ENCODE measurements at regions not wholly inside any gene's neighbourhood (a gene's known extent, or its start where the extent isn't known, plus 50 kb on each side); places are given as distances from the start of the nearest gene placed in this dataset.

DNA sequence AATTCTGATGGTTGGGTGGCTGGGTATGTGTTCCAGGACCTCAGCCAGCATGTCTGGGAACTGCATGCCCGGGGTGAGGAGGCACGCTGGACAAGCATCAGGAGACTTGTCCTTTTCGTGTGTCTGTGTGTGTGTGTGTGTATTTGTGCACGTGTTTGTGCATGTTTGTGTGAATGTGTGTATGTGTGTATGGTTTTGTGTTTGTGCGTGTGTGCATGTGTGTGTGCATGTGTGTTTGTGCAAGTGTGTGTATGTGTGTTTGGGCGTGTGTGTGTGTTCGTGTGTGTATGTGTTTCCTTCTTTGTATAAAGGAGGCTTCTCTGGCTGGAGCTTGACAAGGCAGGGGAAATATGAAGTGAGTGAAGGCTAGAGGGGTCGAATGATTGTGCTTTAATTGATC, 491.5 kb downstream of the IRX1 start:
- no peaks in the 10 kb centered on the region for H3K27me3 ChIP-seq (ENCODE audit: control insufficient read depth, insufficient read depth, low read length)
- H3K9me3 ChIP-seq (ENCODE audit: control insufficient read depth in 2 of 3, insufficient read depth in 1 of 3, low read length in 3 of 3): no peaks in the 10 kb centered on the region
- H3K27ac ChIP-seq (ENCODE audit: low read depth in 2 of 2, low read length in 2 of 2): no peak overlapping the region
- H3K36me3 ChIP-seq (ENCODE audit: control insufficient read depth in 2 of 3, insufficient read depth in 3 of 3, low read length in 3 of 3): no peaks in the 10 kb centered on the region
- H3K4me3 ChIP-seq (ENCODE audit: low read length in 3 of 3): no peak overlapping the region
- intact Hi-C loops (cut with DNase I): no loop called here
- TF ChIP-seq, protein P1, sequence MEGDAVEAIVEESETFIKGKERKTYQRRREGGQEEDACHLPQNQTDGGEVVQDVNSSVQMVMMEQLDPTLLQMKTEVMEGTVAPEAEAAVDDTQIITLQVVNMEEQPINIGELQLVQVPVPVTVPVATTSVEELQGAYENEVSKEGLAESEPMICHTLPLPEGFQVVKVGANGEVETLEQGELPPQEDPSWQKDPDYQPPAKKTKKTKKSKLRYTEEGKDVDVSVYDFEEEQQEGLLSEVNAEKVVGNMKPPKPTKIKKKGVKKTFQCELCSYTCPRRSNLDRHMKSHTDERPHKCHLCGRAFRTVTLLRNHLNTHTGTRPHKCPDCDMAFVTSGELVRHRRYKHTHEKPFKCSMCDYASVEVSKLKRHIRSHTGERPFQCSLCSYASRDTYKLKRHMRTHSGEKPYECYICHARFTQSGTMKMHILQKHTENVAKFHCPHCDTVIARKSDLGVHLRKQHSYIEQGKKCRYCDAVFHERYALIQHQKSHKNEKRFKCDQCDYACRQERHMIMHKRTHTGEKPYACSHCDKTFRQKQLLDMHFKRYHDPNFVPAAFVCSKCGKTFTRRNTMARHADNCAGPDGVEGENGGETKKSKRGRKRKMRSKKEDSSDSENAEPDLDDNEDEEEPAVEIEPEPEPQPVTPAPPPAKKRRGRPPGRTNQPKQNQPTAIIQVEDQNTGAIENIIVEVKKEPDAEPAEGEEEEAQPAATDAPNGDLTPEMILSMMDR (IDR thresholded peaks at IDR 0.05; ENCODE audit: borderline replicate concordance, extremely low read depth, insufficient read depth): no peak
- DNase-seq: no peak
- H3K9ac ChIP-seq (ENCODE audit: low read length in 3 of 3): no peak overlapping the region
- no peak for FAIRE-seq
- no peaks in the 10 kb centered on the region for H3K4me1 ChIP-seq (ENCODE audit: control insufficient read depth in 2 of 3, insufficient read depth in 2 of 3, low read depth in 1 of 3, low read length in 3 of 3)

DNA sequence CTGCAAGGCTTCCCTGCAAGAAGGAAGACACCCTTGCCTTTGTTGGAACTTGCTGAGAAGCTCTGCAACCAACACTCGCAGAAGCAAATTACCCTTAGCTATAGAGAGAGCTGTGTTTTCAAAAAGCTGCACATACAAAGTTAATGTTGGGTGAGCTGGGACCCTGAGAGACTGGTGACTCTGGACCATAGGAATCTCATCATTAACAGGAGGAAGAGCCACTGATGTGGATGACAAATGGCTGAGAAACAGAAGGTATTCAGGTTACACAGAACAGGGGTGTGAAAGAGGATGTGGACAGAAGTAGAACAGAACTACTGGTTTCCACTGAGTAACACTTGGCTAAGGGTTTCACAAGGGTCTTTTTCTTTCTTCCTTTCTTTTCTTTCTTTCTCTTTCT, 493.5 kb downstream of the IRX1 start:
- DNase-seq: no peak
- H3K36me3 ChIP-seq (ENCODE audit: control insufficient read depth in 2 of 3, insufficient read depth in 3 of 3, low read length in 3 of 3): no peaks in the 10 kb centered on the region

DNA sequence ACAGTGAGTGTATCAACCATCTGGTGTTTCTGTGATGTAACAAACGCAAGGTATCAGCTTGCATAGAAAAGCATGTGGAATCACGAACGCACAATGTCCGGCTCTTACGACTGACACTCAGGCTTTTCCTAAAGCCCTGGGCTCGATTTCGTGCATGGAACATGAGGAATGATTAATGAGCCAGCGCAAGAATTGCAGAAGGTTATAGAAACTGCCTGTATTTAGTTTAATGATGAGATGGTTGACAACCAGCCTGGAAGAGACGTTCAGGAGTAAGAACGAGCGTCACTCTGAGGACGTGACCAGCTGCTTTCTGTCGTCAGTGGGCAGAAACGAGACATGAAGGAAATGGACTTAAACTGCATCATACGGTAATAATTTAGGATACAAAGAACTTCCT, 497.6 kb downstream of the IRX1 start:
- Histone ChIP-seq H3K4me1 (ENCODE audit: control insufficient read depth in 2 of 3, insufficient read depth in 2 of 3, low read depth in 1 of 3, low read length in 3 of 3) (no peaks in the 10 kb centered on the region), H3K4me3 (ENCODE audit: low read length in 3 of 3) (no peak overlapping the region), H3K36me3 (ENCODE audit: control insufficient read depth in 2 of 3, insufficient read depth in 3 of 3, low read length in 3 of 3) (no peaks in the 10 kb centered on the region), H3K9me3 (ENCODE audit: control insufficient read depth in 2 of 3, insufficient read depth in 1 of 3, low read length in 3 of 3) (no peaks in the 10 kb centered on the region), H3K27ac (ENCODE audit: low read depth in 2 of 2, low read length in 2 of 2) (no peak overlapping the region), H3K9ac (ENCODE audit: low read length in 3 of 3) (no peak overlapping the region), H3K27me3 (ENCODE audit: control insufficient read depth, insufficient read depth, low read length) (no peaks in the 10 kb centered on the region)
- FAIRE-seq (no peak), DNase-seq (no peak)
- TF ChIP-seq, protein P1 (IDR thresholded peaks at IDR 0.05; ENCODE audit: borderline replicate concordance, extremely low read depth, insufficient read depth): no peak
- intact Hi-C loops (cut with DNase I): no loop called here

More for the DNA sequence above, 493.5 kb downstream of the IRX1 start:
- Histone ChIP-seq H3K27ac (ENCODE audit: low read depth in 2 of 2, low read length in 2 of 2) (no peak overlapping the region), H3K27me3 (ENCODE audit: control insufficient read depth, insufficient read depth, low read length) (no peaks in the 10 kb centered on the region), H3K9me3 (ENCODE audit: control insufficient read depth in 2 of 3, insufficient read depth in 1 of 3, low read length in 3 of 3) (no peaks in the 10 kb centered on the region), H3K4me3 (ENCODE audit: low read length in 3 of 3) (no peak overlapping the region), H3K4me1 (ENCODE audit: control insufficient read depth in 2 of 3, insufficient read depth in 2 of 3, low read depth in 1 of 3, low read length in 3 of 3) (no peaks in the 10 kb centered on the region), H3K9ac (ENCODE audit: low read length in 3 of 3) (no peak overlapping the region)
- FAIRE-seq: no peak
- TF ChIP-seq, protein P1 (IDR thresholded peaks at IDR 0.05; ENCODE audit: borderline replicate concordance, extremely low read depth, insufficient read depth): no peak
- intact Hi-C loops (cut with DNase I): no loop called here

- no peaks in the 10 kb centered on the region for H3K4me1 ChIP-seq (ENCODE audit: control insufficient read depth in 2 of 3, insufficient read depth in 2 of 3, low read depth in 1 of 3, low read length in 3 of 3)
- no peaks in the 10 kb centered on the region for H3K9me3 ChIP-seq (ENCODE audit: control insufficient read depth in 2 of 3, insufficient read depth in 1 of 3, low read length in 3 of 3)
- intact Hi-C loops (cut with DNase I): no loop called here
- H3K36me3 ChIP-seq (ENCODE audit: control insufficient read depth in 2 of 3, insufficient read depth in 3 of 3, low read length in 3 of 3): no peaks in the 10 kb centered on the region
- H3K27me3 ChIP-seq (ENCODE audit: control insufficient read depth, insufficient read depth, low read length): no peaks in the 10 kb centered on the region
- FAIRE-seq (no peak), DNase-seq (no peak)
- TF ChIP-seq, protein P1 (IDR thresholded peaks at IDR 0.05; ENCODE audit: borderline replicate concordance, extremely low read depth, insufficient read depth): no peak
- no peak overlapping the region for H3K27ac ChIP-seq (ENCODE audit: low read depth in 2 of 2, low read length in 2 of 2)
- no peak overlapping the region for H3K9ac ChIP-seq (ENCODE audit: low read length in 3 of 3)
- no peak overlapping the region for H3K4me3 ChIP-seq (ENCODE audit: low read length in 3 of 3)
Observed at GRCh38 chr5:4093970-4094369, 498.3 kb downstream of the IRX1 start.

Measured in kidney (tissue), 13 donors.